Choroid plexus epithelial cell (primary cell): ENCODE measurements at regions not wholly inside any gene's neighbourhood (a gene's known extent, or its start where the extent isn't known, plus 50 kb on each side); places are given as distances from the start of the nearest gene placed in this dataset.

Experiments used
- DNase-seq: peaks from one replicate; pipeline ENCODE4 v3.0.0-alpha.2; 2010; ENCODE audit warnings: low read depth
- H3K4me3 ChIP-seq: 2 replicates; pipeline ENCODE4 v1.5.1; 2011; ENCODE audit warnings: low read depth, mild to moderate bottlenecking, control low read depth, low read length, moderate library complexity
- CTCF ChIP-seq: conservative IDR thresholded peaks from 2 replicates; pipeline ENCODE4 v1.5.1; 2011; ENCODE audit warnings: low read depth, mild to moderate bottlenecking, control low read depth, inconsistent platforms, low read length, moderate library complexity

DNA sequence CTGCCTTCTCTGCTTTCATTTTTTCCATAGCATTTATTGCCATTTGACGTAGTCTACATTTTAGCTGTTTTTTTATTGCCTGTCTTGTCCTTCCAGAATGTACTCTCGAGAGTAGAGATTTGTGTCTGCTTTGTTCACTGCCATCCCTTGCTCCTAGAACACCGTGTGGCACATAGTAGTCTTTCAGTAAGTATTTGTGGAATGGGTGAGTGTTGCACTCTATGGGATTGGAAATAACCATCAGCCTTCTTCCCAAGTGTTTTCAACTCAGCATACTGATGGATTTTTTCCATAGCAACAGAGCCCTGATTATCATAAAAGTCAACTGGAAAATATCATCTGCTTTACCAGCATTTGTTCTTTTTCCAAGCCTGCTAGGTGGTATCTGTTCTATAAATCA is 462.6 kb downstream of the ENC1 start:
- TF ChIP-seq CTCF, result no peak
- no peak overlapping the region for H3K4me3 ChIP-seq
- DNase-seq, result no peak

DNA sequence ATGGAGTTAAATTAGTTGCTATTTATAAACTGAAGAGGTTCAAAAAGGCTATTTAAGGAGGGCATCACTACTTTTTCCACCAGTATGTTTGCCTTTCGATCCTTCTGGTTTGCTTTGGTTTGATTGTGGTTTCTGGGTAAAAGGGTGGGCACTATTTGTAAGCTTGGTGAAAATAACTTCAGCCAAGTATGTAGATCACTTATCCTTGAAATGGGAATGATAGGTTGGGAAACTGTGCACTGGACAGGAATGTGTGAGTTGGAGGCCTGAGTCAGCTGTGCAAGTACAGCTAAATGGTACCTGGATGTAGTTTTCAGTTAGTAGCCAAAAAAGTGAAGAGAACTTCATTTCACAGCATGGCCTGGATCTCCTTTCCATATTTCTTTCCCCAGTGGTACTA is 466.2 kb downstream of the ENC1 start:
- DNase-seq, result no peak
- TF ChIP-seq CTCF, result no peak
- no peak overlapping the region for H3K4me3 ChIP-seq

DNA sequence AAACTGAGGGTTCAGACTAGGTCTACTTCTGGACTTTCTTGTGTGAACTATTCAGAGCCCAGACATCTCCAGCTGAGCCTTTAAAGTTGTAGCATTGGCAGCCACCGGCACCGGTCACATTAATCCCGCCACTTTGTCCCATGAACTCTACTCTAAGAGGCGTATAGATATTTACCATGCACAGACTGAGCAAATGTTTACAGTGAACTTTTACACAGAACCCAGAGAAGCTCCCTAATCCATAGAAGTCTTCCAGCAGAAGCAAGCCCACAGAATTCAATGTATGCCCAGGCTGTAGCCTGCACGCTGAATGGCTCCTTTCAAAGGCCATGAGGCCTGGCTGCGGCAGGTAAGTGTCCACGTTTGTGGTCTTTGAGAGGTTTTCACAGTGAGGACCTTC is 466.9 kb downstream of the ENC1 start:
- no peak for DNase-seq
- no peak for TF ChIP-seq CTCF
- H3K4me3 ChIP-seq, result no peak overlapping the region

- no peak for TF ChIP-seq CTCF
- no peak overlapping the region for H3K4me3 ChIP-seq
- peak; percentile 43 for DNase-seq
These were observed 467.3 kb downstream of the ENC1 start for GRCh38 chr5:74173241-74173640.

GRCh38 chr5:74169701-74170100 is 470.8 kb downstream of the ENC1 start:
- H3K4me3 ChIP-seq, result no peak overlapping the region
- DNase-seq, result no peak
- TF ChIP-seq CTCF, result no peak

GRCh38 chr5:74167930-74168315 is 472.6 kb downstream of the ENC1 start:
- DNase-seq, result no peak
- H3K4me3 ChIP-seq, result no peak overlapping the region
- TF ChIP-seq CTCF, result no peak

DNA sequence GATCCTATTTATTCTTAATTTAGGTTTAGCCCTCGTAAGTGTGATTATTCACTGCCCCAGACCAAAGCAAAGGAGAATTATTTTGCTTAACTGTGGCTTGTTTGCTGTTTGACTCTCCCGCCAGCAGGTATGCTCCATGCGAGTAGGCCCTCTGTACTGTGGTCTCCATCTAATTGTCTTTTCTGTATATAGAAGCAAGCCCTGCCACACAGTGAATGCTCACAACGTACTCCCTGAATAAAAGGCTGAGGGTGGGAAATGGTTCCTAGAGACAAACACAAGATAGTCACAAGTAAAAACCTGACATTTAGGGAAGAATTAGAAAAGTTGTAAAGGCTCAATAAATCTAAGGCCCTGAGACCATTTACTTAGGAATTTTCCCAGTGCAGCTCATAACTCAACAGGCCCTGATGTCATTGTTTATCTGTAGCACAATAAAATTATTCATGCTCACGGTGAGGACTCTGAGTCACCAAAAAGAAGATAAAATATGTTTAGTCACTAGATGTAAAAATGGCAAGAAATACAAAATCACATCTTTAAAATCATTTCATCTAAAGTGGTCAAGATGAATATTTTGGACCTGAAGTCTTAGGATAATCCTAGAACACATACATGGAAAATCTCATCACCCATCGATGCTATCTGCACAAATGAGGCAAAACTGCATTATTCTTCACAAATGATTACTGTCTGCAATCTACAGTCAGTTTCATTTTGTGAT is 473.2 kb downstream of the ENC1 start:
- TF ChIP-seq CTCF, result no peak
- no peak overlapping the region for H3K4me3 ChIP-seq
- peak; percentile 71 for DNase-seq
